Pancreas (tissue), 10 donors: ENCODE measurements at regions not wholly inside any gene's neighbourhood (a gene's known extent, or its start where the extent isn't known, plus 50 kb on each side); places are given as distances from the start of the nearest gene placed in this dataset.

Experiments used
- ATAC-seq, 4 donors: fragments of 200-7000 bp; cut with Tn5 transposase; one replicate each; pipeline versions ENCODE4 v1.8.0 to v1.9.1; 2020; ENCODE audit warnings: mild to moderate bottlenecking in 4 of 4, moderate library complexity in 4 of 4
- DNase-seq, 6 donors: peaks; one replicate each; pipeline ENCODE4 v3.0.0-alpha.2; 2020
- FAIRE-seq: peaks from 2 replicates; lab custom pipeline; 2012; peaks lifted over from hg19 to GRCh38; lab: Jason Lieb, UNC
- H3K27ac ChIP-seq, 4 donors: fragments of 200-600 bp; sonication (generic); 1 replicate in 3 of 4; 2 replicates in 1 of 4; pipeline versions ENCODE4 v1.5.0 to v1.8.0; 2020
- H3K27me3 ChIP-seq, 4 donors: fragments of 200-600 bp; one replicate each; pipeline ENCODE4 v1.8.0; 2021
- H3K36me3 ChIP-seq, 3 donors: fragments of 200-600 bp; sonication (generic) in 1 of 3; one replicate each; pipeline versions ENCODE4 v1.5.0 to v1.8.0; 2020 to 2021
- H3K4me1 ChIP-seq, 3 donors: fragments of 200-600 bp; one replicate each; pipeline ENCODE4 v1.8.0; 2021
- H3K4me3 ChIP-seq, 4 donors: fragments of 200-600 bp; sonication (generic) in 2 of 4; one replicate each; pipeline versions ENCODE4 v1.5.0 to v1.8.0; 2020 to 2021
- H3K9me3 ChIP-seq, 4 donors: fragments of 200-600 bp; one replicate each; pipeline ENCODE4 v1.8.0; 2021
- CTCF ChIP-seq, 4 donors: fragments of 200-600 bp; sonication (generic) in 3 of 4; IDR thresholded peaks; one replicate each; pipeline versions ENCODE4 v1.5.0 to v1.8.0; 2021; ENCODE audit warnings: antibody characterized with exemption in 4 of 4
- WGBS, 2 donors: extraction: QIAGEN DNeasy Blood & Tissue Kit; methylation state at CpG; one replicate each; pipeline ENCODE4 v1.1.7; 2013; 5-methylcytosine and 5-hydroxymethylcytosine counted together
- intact Hi-C, 3 donors: fragments of 100-400 bp; cut with DNase I; formaldehyde crosslinking; loops; one replicate each; pipeline versions ENCODE4 v1.11.1 to v1.14.2; 2022
- donor health status: healthy with polysubstance abuse.
- donor health status: DM: no; HTN: no; CAD: no; lungs with moderate emphysema.
- donor health status: DM: no; HTN: no; CAD: no.
- donor health status: control.
- donor health status: control.
- donor health status: Bipolar disorder and iron deficiency.
- donor health status: DM: yes; HTN: yes; CAD: no.
- donor health status: DM: no; HTN: no; CAD: no.
- donor health status: DM: no; HTN: no; CAD: no.
- donor health status: DM: yes; HTN: yes; CAD: no.

GRCh38 chr21:43342301-43342881 is 84.5 kb downstream of the SIK1 start:
- WGBS, 2 donors = 90 to 92% methylated on average over 17 of the region's 17 CpGs

GRCh38 chr21:43341378-43342161 is 85.4 kb downstream of the SIK1 start:
- Histone ChIP-seq H3K4me3 (no peak overlapping the region), H3K27me3 (no peaks in the 10 kb centered on the region), H3K36me3 (no peaks in the 10 kb centered on the region), H3K27ac (no peak overlapping the region), H3K9me3 (no peaks in the 10 kb centered on the region), H3K4me1 (peaks cover 17 to 24% (median 18%) of the 10 kb centered on the region in 3 donors)
- no peak for TF ChIP-seq CTCF (IDR thresholded peaks at IDR 0.05)
- FAIRE-seq (no peak), DNase-seq (peak in 2 of 6 donors; percentile 44 to 75), ATAC-seq (no peak)
- WGBS, 2 donors = 87 to 88% methylated on average over 25 of the region's 25 CpGs
- intact Hi-C loops = no loop called here

More at GRCh38 chr21:43342301-43342881, 84.5 kb downstream of the SIK1 start:
- intact Hi-C loops = no loop called here
- FAIRE-seq (no peak), ATAC-seq (no peak), DNase-seq (no peak)
- Histone ChIP-seq H3K4me3 (no peak overlapping the region), H3K9me3 (no peaks in the 10 kb centered on the region), H3K27me3 (no peaks in the 10 kb centered on the region), H3K27ac (peak overlapping the region in 3 of 4 donors; percentile 73 to 86 (median 80)), H3K36me3 (no peaks in the 10 kb centered on the region), H3K4me1 (peaks cover 17 to 24% (median 18%) of the 10 kb centered on the region in 3 donors)
- no peak for TF ChIP-seq CTCF (IDR thresholded peaks at IDR 0.05)

GRCh38 chr21:43340491-43341377 is 86.2 kb downstream of the SIK1 start:
- intact Hi-C loops = no loop called here
- ATAC-seq (no peak), FAIRE-seq (no peak), DNase-seq (peak in 2 of 6 donors; percentile 37 to 50)
- no peaks in the 10 kb centered on the region for H3K27me3 ChIP-seq
- H3K9me3 ChIP-seq = no peaks in the 10 kb centered on the region
- H3K27ac ChIP-seq = no peak overlapping the region
- H3K4me3 ChIP-seq = no peak overlapping the region
- peaks cover 17 to 24% (median 18%) of the 10 kb centered on the region in 3 donors for H3K4me1 ChIP-seq
- WGBS, 2 donors = 85 to 91% methylated on average over 29 of the region's 29 CpGs
- TF ChIP-seq CTCF (IDR thresholded peaks at IDR 0.05) = no peak
- H3K36me3 ChIP-seq = no peaks in the 10 kb centered on the region

GRCh38 chr21:43339668-43340067 is 87.3 kb downstream of the SIK1 start:
- ATAC-seq (no peak), DNase-seq (peak in 2 of 6 donors; percentile 22 to 52), FAIRE-seq (no peak)
- H3K4me3 ChIP-seq = no peak overlapping the region
- H3K27me3 ChIP-seq = no peaks in the 10 kb centered on the region
- WGBS, 2 donors = 82 to 85% methylated on average over 16 of the region's 16 CpGs
- intact Hi-C loops = no loop called here
- no peak for TF ChIP-seq CTCF (IDR thresholded peaks at IDR 0.05)
- peaks cover 12 to 18% (median 16%) of the 10 kb centered on the region in 3 donors for H3K4me1 ChIP-seq
- H3K9me3 ChIP-seq = no peaks in the 10 kb centered on the region
- H3K27ac ChIP-seq = no peak overlapping the region
- no peaks in the 10 kb centered on the region for H3K36me3 ChIP-seq
